GM23338 (cell line): ENCODE measurements at regions not wholly inside any gene's neighbourhood (a gene's known extent, or its start where the extent isn't known, plus 50 kb on each side); places are given as distances from the start of the nearest gene placed in this dataset.

Source experiments
- CREB1 ChIP-seq: fragments of 250-450 bp; sonication (Bioruptor Pico); IDR thresholded peaks from 2 replicates; pipeline ENCODE4 v1.5.0; 2020; ENCODE audit warnings: low read depth, mild to moderate bottlenecking, moderate library complexity
- EZH2 ChIP-seq: fragments of 200-600 bp; sonication (generic); IDR thresholded peaks from one replicate; pipeline ENCODE4 v1.8.0; 2017; ENCODE audit warnings: antibody characterized with exemption, mild to moderate bottlenecking, low read depth; ENCODE audit not compliant: unreplicated experiment
- EZH2phosphoT487 ChIP-seq: fragments of 200-600 bp; sonication (generic); IDR thresholded peaks from one replicate; pipeline ENCODE4 v1.8.1; 2018; ENCODE audit warnings: antibody characterized with exemption; ENCODE audit not compliant: unreplicated experiment
- JUNB ChIP-seq: IDR thresholded peaks from one replicate; pipeline ENCODE4 v1.6.1; 2016; ENCODE audit warnings: antibody characterized with exemption; ENCODE audit not compliant: unreplicated experiment
- NANOG ChIP-seq: IDR thresholded peaks from 2 replicates; pipeline ENCODE4 v1.6.1; 2016; ENCODE audit warnings: antibody characterized with exemption, borderline replicate concordance
- POLR2AphosphoS5 ChIP-seq: IDR thresholded peaks from 2 replicates; pipeline ENCODE4 v1.6.1; 2016; ENCODE audit warnings: antibody characterized with exemption, low read depth
- STAT1 ChIP-seq: IDR thresholded peaks from one replicate; pipeline ENCODE4 v1.6.1; 2016; ENCODE audit warnings: antibody characterized with exemption; ENCODE audit not compliant: unreplicated experiment
- ZNF331 ChIP-seq: fragments of 250-450 bp; sonication (Bioruptor Pico); IDR thresholded peaks from 2 replicates; pipeline ENCODE4 v1.5.0; 2020; ENCODE audit warnings: low read depth, mild to moderate bottlenecking, moderate library complexity
- TF ChIP-seq, protein P1 (sequence below), 2 experiments: fragments of 200-600 bp in 1 of 2; sonication (generic) in 1 of 2; conservative IDR thresholded peaks; 2 replicates each; pipeline versions ENCODE4 v1.5.1 to v1.6.1; 2016 to 2017; ENCODE audit warnings: antibody characterized with exemption in 2 of 2, low read depth in 2 of 2, mild to moderate bottlenecking in 2 of 2, moderate library complexity in 1 of 2
- TF ChIP-seq, protein P2 (sequence below): IDR thresholded peaks from one replicate; pipeline ENCODE4 v1.6.1; 2018; ENCODE audit warnings: antibody characterized with exemption; ENCODE audit not compliant: unreplicated experiment
- TF ChIP-seq, protein P3 (sequence below): IDR thresholded peaks from 2 replicates; pipeline ENCODE4 v1.6.1; 2016; ENCODE audit warnings: antibody characterized with exemption

DNA sequence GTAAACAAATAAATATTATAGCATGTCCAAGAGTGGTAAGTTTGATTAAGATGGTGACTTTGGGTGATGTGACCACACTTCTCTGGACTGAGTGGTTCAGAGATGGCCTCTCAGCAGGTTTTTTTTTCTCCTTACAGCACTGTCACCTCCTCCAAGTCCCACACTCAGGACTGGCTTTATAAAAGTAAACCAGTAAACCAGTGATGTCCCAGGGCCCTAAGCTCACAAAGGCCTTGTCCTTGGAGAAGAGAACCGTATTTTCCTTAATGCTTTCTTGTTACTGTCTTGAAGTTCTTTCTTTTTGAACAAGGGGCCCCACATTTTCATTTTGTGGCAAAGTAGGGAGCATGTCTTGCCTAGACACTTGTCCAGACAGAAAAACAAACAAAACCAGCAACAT, 274.0 kb downstream of the MYCN start:
- TF ChIP-seq EZH2phosphoT487 (no peak), POLR2AphosphoS5 (no peak), CREB1 (CRISPR knock-in tag) (no peak), EZH2 (no peak), JUNB (no peak), ZNF331 (no peak), NANOG (no peak), STAT1 (no peak)
- TF ChIP-seq, protein P1, sequence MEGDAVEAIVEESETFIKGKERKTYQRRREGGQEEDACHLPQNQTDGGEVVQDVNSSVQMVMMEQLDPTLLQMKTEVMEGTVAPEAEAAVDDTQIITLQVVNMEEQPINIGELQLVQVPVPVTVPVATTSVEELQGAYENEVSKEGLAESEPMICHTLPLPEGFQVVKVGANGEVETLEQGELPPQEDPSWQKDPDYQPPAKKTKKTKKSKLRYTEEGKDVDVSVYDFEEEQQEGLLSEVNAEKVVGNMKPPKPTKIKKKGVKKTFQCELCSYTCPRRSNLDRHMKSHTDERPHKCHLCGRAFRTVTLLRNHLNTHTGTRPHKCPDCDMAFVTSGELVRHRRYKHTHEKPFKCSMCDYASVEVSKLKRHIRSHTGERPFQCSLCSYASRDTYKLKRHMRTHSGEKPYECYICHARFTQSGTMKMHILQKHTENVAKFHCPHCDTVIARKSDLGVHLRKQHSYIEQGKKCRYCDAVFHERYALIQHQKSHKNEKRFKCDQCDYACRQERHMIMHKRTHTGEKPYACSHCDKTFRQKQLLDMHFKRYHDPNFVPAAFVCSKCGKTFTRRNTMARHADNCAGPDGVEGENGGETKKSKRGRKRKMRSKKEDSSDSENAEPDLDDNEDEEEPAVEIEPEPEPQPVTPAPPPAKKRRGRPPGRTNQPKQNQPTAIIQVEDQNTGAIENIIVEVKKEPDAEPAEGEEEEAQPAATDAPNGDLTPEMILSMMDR (conservative IDR thresholded peaks at IDR 0.05; ENCODE audit: low read depth in 2 of 2) = no peak
- TF ChIP-seq, protein P2, sequence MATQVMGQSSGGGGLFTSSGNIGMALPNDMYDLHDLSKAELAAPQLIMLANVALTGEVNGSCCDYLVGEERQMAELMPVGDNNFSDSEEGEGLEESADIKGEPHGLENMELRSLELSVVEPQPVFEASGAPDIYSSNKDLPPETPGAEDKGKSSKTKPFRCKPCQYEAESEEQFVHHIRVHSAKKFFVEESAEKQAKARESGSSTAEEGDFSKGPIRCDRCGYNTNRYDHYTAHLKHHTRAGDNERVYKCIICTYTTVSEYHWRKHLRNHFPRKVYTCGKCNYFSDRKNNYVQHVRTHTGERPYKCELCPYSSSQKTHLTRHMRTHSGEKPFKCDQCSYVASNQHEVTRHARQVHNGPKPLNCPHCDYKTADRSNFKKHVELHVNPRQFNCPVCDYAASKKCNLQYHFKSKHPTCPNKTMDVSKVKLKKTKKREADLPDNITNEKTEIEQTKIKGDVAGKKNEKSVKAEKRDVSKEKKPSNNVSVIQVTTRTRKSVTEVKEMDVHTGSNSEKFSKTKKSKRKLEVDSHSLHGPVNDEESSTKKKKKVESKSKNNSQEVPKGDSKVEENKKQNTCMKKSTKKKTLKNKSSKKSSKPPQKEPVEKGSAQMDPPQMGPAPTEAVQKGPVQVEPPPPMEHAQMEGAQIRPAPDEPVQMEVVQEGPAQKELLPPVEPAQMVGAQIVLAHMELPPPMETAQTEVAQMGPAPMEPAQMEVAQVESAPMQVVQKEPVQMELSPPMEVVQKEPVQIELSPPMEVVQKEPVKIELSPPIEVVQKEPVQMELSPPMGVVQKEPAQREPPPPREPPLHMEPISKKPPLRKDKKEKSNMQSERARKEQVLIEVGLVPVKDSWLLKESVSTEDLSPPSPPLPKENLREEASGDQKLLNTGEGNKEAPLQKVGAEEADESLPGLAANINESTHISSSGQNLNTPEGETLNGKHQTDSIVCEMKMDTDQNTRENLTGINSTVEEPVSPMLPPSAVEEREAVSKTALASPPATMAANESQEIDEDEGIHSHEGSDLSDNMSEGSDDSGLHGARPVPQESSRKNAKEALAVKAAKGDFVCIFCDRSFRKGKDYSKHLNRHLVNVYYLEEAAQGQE = no peak
- TF ChIP-seq, protein P3, sequence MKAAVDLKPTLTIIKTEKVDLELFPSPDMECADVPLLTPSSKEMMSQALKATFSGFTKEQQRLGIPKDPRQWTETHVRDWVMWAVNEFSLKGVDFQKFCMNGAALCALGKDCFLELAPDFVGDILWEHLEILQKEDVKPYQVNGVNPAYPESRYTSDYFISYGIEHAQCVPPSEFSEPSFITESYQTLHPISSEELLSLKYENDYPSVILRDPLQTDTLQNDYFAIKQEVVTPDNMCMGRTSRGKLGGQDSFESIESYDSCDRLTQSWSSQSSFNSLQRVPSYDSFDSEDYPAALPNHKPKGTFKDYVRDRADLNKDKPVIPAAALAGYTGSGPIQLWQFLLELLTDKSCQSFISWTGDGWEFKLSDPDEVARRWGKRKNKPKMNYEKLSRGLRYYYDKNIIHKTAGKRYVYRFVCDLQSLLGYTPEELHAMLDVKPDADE = no peak
